IgD-negative memory B cell (primary cell): ENCODE measurements at regions not wholly inside any gene's neighbourhood (a gene's known extent, or its start where the extent isn't known, plus 50 kb on each side); places are given as distances from the start of the nearest gene placed in this dataset.
"Not testable (repeated sequence)": the region's sequence is repeated elsewhere in the genome, so short reads cannot be mapped to it uniquely, and the experiment has no call there.

ENCODE experiments used
- H3K27ac Mint-ChIP-seq, 3 donors: one replicate each; pipeline ENCODE4 v1.8.0; 2020 to 2022; ENCODE audit warnings: mild to moderate bottlenecking in 3 of 3, mixed read lengths in 3 of 3, moderate library complexity in 1 of 3
- H3K27me3 Mint-ChIP-seq: one replicate; pipeline ENCODE4 v1.8.0; 2021; ENCODE audit warnings: mixed read lengths
- H3K36me3 Mint-ChIP-seq: one replicate; pipeline ENCODE4 v1.8.0; 2020; ENCODE audit warnings: mild to moderate bottlenecking, mixed read lengths
- H3K4me1 Mint-ChIP-seq, 3 donors: one replicate each; pipeline ENCODE4 v1.8.0; 2020 to 2022; ENCODE audit warnings: mixed read lengths in 3 of 3, mild to moderate bottlenecking in 1 of 3
- H3K4me3 Mint-ChIP-seq, 4 donors: one replicate each; pipeline ENCODE4 v1.8.0; 2020 to 2022; ENCODE audit warnings: mild to moderate bottlenecking in 4 of 4, mixed read lengths in 4 of 4, moderate library complexity in 3 of 4
- H3K9me3 Mint-ChIP-seq, 3 donors: one replicate each; pipeline ENCODE4 v1.8.0; 2020 to 2021; ENCODE audit warnings: mixed read lengths in 3 of 3, mild to moderate bottlenecking in 1 of 3

DNA sequence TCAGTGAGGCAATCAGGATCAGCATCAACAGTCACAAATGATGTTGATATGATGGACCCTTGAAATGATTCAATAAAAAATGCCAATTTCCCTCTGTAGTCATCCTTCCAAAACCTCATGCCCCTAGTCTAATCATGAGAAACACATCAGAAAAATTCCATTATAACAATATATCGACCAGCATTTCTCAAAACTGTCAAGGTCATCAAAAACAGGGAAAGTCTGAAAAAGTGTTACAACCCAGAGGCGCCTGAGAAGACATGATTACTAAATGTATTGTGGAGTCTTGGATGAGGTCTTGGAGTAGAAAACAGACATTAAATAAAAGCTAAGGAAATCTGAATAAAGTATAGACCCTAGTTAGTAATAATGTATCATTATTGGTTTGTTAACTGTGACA lies 133.8 kb downstream of the SLC35B3 start:
- peaks cover 0 to 5% (median 3%) of the 10 kb centered on the region in 3 donors for H3K9me3 Mint-ChIP-seq
- H3K27ac Mint-ChIP-seq: no peak overlapping the region
- H3K27me3 Mint-ChIP-seq: no peaks in the 10 kb centered on the region
- H3K4me3 Mint-ChIP-seq: no peak overlapping the region
- H3K4me1 Mint-ChIP-seq: no peaks in the 10 kb centered on the region
- H3K36me3 Mint-ChIP-seq: peaks cover 1% of the 10 kb centered on the region

DNA sequence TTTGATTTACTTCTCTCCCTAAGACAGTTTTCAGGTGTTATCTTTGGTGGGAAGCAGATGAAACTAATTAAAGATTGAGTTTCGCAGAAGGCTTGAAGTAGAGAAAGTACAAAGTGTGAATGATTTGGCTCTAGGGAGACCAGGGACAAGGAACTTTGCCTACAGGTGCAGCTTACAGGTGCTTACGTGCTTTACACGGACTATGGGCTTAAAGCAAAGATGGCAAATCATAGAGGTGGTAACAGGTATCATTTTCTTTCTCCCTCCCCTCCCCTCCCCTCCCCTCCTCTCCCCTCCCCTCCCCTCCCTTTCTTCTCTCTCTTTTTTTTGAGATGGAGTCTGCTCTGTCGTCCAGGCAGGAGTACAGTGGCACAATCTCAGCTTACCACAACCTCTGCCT lies 136.3 kb downstream of the SLC35B3 start:
- Mint-ChIP-seq H3K4me3 (no peak overlapping the region), H3K27ac (no peak overlapping the region), H3K27me3 (no peaks in the 10 kb centered on the region), H3K4me1 (no peaks in the 10 kb centered on the region), H3K9me3 (peaks cover 0 to 12% (median 8%) of the 10 kb centered on the region in 3 donors), H3K36me3 (peaks cover 1% of the 10 kb centered on the region)

DNA sequence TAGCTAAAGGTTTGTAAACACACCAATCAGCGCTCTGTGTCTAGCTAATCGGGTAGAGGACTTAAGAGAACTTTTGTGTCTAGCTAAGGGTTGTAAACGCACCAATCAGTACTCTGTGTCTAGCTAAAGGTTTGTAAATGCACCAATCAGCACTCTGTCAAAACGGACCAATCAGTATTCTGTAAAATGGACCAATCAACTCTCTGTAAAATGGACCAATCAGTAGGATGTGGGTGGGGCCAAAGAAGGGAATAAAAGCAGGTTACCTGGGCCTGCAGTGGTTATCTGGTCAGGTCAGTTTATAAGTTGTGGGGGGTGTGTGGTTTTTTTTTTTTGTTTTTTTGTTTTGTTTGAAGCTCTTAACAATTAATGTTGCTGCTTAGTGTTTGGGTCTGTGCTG lies 152.4 kb downstream of the SLC35B3 start:
- not testable (repeated sequence) for H3K4me3 Mint-ChIP-seq, H3K27me3 Mint-ChIP-seq, H3K36me3 Mint-ChIP-seq, H3K4me1 Mint-ChIP-seq, H3K9me3 Mint-ChIP-seq, H3K27ac Mint-ChIP-seq

DNA sequence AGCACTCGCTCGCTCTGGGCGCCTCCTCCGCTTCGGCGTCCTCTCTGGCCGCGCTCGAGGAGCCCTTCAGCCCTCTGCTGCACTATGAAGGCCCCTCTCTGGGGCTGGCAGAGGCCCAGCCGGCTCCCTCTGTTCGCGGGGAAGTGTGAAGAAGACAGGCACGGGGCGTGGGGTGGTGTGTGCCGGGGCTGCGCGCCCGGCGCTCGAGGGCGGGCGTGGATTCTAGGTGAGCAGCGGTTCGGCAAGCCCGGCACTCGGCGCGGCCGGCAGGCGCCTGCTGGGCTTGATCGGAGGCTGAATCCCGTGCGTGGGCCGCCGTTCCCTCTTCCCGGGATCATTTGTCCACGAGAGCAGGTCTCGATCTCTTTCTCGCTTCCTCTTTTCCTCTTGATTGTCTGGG lies 153.0 kb downstream of the SLC35B3 start:
- H3K4me3 Mint-ChIP-seq: no peak overlapping the region
- no peaks in the 10 kb centered on the region for H3K36me3 Mint-ChIP-seq
- H3K4me1 Mint-ChIP-seq: no peaks in the 10 kb centered on the region
- no peak overlapping the region for H3K27ac Mint-ChIP-seq
- peaks cover 2 to 7% (median 4%) of the 10 kb centered on the region in 3 donors for H3K9me3 Mint-ChIP-seq
- H3K27me3 Mint-ChIP-seq: peaks cover 3% of the 10 kb centered on the region

DNA sequence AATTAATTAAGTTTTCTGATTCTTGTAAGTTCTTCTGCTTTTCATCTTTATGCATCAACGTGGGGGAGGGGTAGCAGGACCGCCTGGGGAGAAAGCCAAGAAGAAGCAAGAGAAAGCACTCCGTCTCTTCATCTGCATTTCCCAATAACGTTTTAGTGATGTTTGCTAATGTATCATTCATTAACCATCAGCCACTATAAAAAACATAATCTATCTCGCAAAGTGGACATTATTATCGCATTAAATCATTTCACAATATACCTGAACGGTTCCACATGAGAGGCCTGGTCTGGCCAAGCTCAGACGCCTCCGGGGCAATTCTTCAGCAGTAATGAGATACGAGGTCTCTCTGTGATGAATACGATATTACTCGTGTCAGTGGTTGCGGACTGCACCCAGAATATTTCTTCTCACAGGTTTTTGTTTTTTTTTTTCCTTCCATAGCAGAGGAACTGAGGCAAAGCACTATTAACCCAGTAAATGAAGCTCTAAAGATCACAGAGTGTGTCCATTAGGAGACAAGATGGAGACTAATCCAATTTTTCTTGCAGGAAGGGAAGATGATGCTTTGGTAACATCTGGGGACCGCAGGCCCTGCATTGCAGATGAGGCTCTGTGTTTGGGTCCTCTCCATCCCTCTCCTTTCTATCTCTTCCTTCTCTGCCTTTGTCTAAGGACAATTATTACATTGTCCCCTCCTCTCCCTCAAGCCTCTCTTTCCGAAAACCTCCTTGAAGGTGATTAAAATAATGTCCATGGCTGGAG lies 156.1 kb downstream of the SLC35B3 start:
- peaks cover 6% of the 10 kb centered on the region for H3K27me3 Mint-ChIP-seq
- peaks cover 0 to 4% (median 4%) of the 10 kb centered on the region in 3 donors for H3K9me3 Mint-ChIP-seq
- H3K4me1 Mint-ChIP-seq: no peaks in the 10 kb centered on the region
- no peaks in the 10 kb centered on the region for H3K36me3 Mint-ChIP-seq
- H3K4me3 Mint-ChIP-seq: no peak overlapping the region
- H3K27ac Mint-ChIP-seq: no peak overlapping the region

DNA sequence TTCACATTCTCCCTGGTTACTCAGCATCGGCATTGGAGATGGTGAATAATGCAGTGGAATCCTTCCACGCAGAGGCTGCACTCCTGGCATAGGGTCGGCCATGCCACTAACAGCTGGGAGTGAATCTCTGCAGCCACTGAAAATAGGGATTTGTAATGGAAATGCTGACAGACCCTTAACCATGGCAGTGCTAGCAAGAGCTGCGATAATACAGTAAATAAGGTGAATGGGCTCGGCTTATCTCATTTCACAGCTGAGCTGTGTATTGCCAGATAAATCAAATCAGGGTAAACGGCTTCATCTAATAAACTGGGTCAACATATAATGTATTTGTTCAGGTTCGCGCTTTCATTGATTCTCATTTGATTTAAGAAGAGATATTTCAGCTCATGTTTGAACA lies 156.8 kb downstream of the SLC35B3 start:
- H3K4me3 Mint-ChIP-seq: no peak overlapping the region
- no peaks in the 10 kb centered on the region for H3K4me1 Mint-ChIP-seq
- peaks cover 6% of the 10 kb centered on the region for H3K27me3 Mint-ChIP-seq
- no peak overlapping the region for H3K27ac Mint-ChIP-seq
- H3K9me3 Mint-ChIP-seq: peaks cover 0 to 4% (median 4%) of the 10 kb centered on the region in 3 donors
- no peaks in the 10 kb centered on the region for H3K36me3 Mint-ChIP-seq

DNA sequence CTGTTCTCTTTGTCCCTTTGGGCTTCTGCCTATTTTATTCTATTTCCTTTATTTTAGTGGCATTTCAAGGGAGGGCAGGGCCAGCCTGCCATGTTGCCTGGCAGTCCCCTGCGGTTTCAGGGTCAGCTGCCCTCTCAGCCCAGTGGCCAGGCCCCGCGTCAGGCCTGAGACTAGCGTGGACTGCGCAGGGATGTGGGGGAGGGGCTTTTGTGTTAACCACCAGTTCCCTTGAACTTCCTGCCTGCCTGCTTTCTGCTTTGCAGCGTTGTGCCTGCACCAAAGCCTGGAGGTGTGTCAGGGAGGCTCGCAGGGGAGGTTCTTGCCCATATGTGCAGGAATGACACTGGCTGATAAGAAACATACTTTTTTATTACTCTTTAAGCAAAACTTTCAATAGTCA lies 157.6 kb downstream of the SLC35B3 start:
- H3K36me3 Mint-ChIP-seq: no peaks in the 10 kb centered on the region
- no peak overlapping the region for H3K4me3 Mint-ChIP-seq
- H3K9me3 Mint-ChIP-seq: peaks cover 0 to 2% (median under 1%) of the 10 kb centered on the region in 3 donors
- H3K27ac Mint-ChIP-seq: no peak overlapping the region
- peaks cover 6% of the 10 kb centered on the region for H3K27me3 Mint-ChIP-seq
- H3K4me1 Mint-ChIP-seq: no peaks in the 10 kb centered on the region

DNA sequence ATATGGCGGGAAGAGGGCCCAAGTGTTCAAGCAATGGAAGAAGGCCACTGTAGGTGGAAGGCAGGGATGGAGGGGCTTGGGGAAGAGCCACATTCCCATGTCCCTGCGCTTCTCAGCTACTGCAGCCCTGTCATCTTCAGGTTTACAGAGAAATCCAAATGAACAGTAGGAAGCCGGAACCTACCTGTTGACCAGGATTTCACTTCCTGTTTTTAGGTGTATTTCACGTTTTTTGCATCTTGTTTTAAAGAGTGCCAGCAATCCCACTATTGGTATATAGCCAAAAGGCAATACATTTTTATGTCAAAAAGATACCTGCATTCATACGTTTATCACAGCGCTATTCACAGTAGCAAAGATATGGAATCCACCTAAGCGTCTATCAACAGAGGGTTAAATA lies 159.2 kb downstream of the SLC35B3 start:
- Mint-ChIP-seq H3K27me3 (peaks cover 6% of the 10 kb centered on the region), H3K36me3 (no peaks in the 10 kb centered on the region), H3K4me3 (no peak overlapping the region), H3K27ac (no peak overlapping the region), H3K4me1 (no peaks in the 10 kb centered on the region), H3K9me3 (no peaks in the 10 kb centered on the region)

DNA sequence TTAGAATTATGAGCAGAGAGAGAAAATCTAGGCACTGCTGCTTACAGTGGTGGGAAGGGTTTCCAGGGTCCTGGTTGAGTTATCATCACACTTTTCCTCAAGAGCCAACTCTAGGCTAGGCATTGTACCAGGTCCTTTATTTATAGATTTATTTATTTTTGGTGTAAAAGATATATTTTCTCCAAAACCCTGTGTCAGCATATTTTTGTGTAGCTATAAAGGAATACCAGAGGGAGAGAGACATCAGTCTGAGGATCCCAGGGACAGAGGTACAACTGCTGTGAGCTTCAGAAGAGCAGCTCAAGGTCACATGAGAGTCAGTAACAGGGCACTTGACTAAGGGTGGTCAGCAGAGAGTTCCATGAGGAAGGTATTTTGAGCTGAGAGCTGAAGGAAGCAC lies 159.7 kb downstream of the SLC35B3 start:
- no peak overlapping the region for H3K27ac Mint-ChIP-seq
- no peaks in the 10 kb centered on the region for H3K36me3 Mint-ChIP-seq
- H3K9me3 Mint-ChIP-seq: no peaks in the 10 kb centered on the region
- no peaks in the 10 kb centered on the region for H3K4me1 Mint-ChIP-seq
- H3K4me3 Mint-ChIP-seq: no peak overlapping the region
- peaks cover 6% of the 10 kb centered on the region for H3K27me3 Mint-ChIP-seq

DNA sequence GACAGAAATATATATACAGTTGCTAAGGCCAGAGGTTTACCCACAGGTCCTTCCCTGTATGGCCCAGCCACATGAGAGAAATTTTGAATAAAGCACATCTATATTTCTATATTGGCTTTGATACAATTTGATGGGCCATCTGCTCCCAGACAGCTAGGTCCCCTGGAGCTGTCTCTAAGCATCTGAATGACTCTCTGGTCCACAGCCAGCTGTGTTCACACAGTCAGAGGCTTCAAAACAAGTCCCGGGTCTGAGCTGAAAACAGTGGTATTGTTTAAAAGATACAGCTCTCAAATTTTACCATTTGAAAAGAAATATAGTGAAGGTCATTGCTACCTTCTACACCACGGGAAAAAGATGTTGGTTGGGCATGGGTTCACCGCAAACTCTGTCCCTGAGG lies 161.1 kb downstream of the SLC35B3 start:
- no peaks in the 10 kb centered on the region for H3K4me1 Mint-ChIP-seq
- no peaks in the 10 kb centered on the region for H3K36me3 Mint-ChIP-seq
- no peak overlapping the region for H3K27ac Mint-ChIP-seq
- peaks cover 0 to 2% (median 2%) of the 10 kb centered on the region in 3 donors for H3K9me3 Mint-ChIP-seq
- peaks cover 6% of the 10 kb centered on the region for H3K27me3 Mint-ChIP-seq
- H3K4me3 Mint-ChIP-seq: no peak overlapping the region

DNA sequence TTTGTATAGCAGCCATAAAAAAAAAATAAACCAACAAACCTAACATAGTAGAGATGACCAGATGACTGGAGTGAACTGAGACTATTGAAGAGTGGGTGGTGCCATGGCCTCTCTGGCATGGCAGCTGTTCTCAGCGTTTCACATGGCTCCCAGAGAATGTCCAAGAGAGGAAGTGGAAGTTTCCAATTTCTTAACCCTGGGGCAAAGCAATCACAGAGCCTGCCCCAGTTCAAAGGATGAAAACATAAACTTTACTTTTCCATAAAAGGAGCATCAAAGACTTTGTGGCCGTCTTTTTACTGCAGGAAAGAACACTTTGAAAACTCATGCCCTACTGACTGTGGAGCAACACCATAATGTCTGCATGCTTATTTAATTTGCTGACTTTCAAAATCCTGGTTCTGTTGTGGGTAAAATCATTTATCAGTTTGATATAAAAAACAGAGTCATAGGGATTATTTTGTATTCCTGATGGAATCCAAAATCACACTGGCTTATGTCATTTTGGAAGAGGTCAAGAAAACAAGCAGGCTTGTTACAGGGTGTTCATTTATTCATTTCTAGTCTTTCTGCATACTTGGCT lies 165.4 kb downstream of the SLC35B3 start:
- peaks cover 2% of the 10 kb centered on the region for H3K36me3 Mint-ChIP-seq
- no peak overlapping the region for H3K4me3 Mint-ChIP-seq
- H3K9me3 Mint-ChIP-seq: peaks cover 0 to 3% (median 2%) of the 10 kb centered on the region in 3 donors
- H3K27me3 Mint-ChIP-seq: peaks cover 1% of the 10 kb centered on the region
- H3K27ac Mint-ChIP-seq: no peak overlapping the region
- peaks cover 0 to 6% (median 0%) of the 10 kb centered on the region in 3 donors for H3K4me1 Mint-ChIP-seq

DNA sequence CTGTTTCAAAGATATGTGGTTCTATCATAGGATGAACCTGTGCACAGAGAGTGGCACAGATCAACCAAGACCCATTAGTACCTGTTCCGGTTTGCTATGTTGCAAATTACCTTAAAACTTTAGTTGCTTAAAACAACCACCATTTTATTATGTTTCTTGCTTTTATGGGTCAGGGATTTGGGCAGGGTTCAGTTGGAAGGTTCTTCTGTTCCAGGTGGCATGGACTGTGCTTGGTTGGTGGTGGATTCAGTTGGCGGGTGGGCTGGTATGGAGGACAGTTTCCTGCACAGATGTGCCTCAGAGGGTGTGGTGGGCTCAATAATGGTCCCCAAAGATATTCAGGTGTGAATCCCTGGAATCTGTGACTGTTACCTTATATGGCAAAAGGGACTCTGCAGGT lies 166.3 kb downstream of the SLC35B3 start:
- peaks cover 0 to 3% (median 2%) of the 10 kb centered on the region in 3 donors for H3K9me3 Mint-ChIP-seq
- peaks cover 0 to 6% (median 0%) of the 10 kb centered on the region in 3 donors for H3K4me1 Mint-ChIP-seq
- no peak overlapping the region for H3K4me3 Mint-ChIP-seq
- H3K27ac Mint-ChIP-seq: no peak overlapping the region
- H3K36me3 Mint-ChIP-seq: peaks cover 4% of the 10 kb centered on the region
- H3K27me3 Mint-ChIP-seq: peaks cover 1% of the 10 kb centered on the region

DNA sequence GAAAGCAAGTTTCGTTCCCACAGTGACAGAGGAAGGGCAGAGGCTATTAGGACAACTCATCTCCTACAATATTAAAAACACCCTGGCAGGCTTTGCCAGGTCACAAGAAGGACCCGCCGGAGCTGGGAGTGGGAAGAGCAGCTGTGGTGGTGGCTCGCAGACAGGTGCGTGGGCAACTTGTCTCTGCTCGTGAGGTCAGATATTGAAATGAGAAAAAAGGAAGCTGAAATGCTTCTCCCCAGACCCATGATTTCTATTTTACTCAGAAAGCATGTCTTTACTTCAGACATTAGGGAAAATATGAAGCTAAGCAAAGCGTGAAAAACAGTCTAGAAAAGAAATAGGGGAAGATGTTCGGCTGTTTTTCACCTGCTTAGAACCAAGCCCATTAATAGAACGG lies 166.3 kb upstream of the EEF1E1 start:
- Mint-ChIP-seq H3K4me3 (no peak overlapping the region), H3K36me3 (peaks cover 4% of the 10 kb centered on the region), H3K9me3 (peaks cover 0 to 3% (median 2%) of the 10 kb centered on the region in 3 donors), H3K27me3 (peaks cover 1% of the 10 kb centered on the region), H3K4me1 (peaks cover 0 to 6% (median 0%) of the 10 kb centered on the region in 3 donors), H3K27ac (no peak overlapping the region)

DNA sequence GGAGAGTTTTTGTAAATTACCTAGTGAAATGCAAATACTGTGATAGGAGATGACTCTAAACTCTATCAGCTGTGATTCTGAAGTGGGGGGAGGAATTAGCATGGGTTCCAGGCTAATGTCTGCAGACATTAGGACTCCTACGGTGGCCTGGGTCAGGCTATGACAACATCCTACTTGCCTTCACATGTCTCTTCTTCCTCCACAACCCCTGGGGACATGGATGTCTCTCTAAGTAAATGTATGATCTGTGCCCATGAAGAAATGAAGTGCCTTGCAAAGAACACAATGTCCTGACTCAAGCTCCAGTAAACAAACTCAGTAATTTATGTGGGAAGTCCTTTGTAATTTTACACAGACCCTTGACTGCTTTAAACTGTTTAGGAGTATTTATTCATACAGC lies 165.8 kb upstream of the EEF1E1 start:
- Mint-ChIP-seq H3K9me3 (peaks cover 0 to 3% (median 2%) of the 10 kb centered on the region in 3 donors), H3K27me3 (peaks cover 1% of the 10 kb centered on the region), H3K27ac (no peak overlapping the region), H3K36me3 (peaks cover 4% of the 10 kb centered on the region), H3K4me3 (no peak overlapping the region), H3K4me1 (peaks cover 0 to 6% (median 0%) of the 10 kb centered on the region in 3 donors)

DNA sequence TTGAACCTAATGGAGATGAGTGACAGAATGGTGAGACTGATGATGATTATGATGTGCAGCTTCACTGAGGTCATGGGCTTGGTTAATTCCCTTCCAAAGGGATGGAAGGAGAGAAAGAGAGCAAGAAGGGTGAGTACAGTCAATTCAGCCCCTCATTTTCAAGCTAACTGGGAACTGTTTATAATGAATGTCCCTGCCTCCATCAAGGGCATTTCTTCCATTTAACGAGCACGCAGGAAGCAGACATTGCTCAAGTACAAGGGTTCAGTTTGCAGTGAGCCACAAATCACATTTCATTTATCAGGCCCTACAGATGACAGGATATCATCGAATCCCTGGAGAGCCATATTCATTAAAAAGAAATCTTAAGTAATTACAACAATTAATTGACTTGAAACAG lies 158.3 kb upstream of the EEF1E1 start:
- Mint-ChIP-seq H3K27me3 (no peaks in the 10 kb centered on the region), H3K4me3 (no peak overlapping the region), H3K4me1 (no peaks in the 10 kb centered on the region), H3K36me3 (peaks cover 2% of the 10 kb centered on the region), H3K9me3 (peaks cover 0 to 5% (median 2%) of the 10 kb centered on the region in 3 donors), H3K27ac (no peak overlapping the region)

DNA sequence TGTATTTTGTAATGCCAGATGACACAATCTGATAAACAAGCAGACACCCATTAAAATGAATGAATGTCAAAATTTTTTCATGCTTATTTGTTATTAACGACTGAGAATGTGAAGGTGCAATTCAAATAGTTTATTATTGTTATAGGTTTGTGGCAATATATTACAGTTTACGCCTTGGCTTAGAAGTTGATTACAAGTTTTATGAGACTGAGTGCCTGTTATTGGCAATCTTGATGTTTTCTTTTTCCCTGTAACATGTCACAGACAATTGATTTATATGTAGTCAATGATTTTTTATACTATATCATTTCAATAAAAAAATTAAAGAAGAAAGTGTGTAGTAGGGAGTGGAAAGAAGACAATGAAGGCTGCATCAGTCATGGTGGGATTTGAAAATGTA lies 144.1 kb upstream of the EEF1E1 start:
- no peak overlapping the region for H3K4me3 Mint-ChIP-seq

More for the DNA sequence above, 144.1 kb upstream of the EEF1E1 start:
- Mint-ChIP-seq H3K27me3 (peaks cover 4% of the 10 kb centered on the region), H3K4me1 (peaks cover 0 to 2% (median 0%) of the 10 kb centered on the region in 3 donors), H3K36me3 (no peaks in the 10 kb centered on the region), H3K9me3 (peaks cover 1 to 3% (median 2%) of the 10 kb centered on the region in 3 donors), H3K27ac (no peak overlapping the region)
